ENCODE measurements at regions not wholly inside any gene's neighbourhood (a gene's known extent, or its start where the extent isn't known, plus 50 kb on each side); places are given as distances from the start of the nearest gene placed in this dataset.

- no peak for TF ChIP-seq POLR2A (IDR thresholded peaks at IDR 0.05)
- TF ChIP-seq, protein P1, sequence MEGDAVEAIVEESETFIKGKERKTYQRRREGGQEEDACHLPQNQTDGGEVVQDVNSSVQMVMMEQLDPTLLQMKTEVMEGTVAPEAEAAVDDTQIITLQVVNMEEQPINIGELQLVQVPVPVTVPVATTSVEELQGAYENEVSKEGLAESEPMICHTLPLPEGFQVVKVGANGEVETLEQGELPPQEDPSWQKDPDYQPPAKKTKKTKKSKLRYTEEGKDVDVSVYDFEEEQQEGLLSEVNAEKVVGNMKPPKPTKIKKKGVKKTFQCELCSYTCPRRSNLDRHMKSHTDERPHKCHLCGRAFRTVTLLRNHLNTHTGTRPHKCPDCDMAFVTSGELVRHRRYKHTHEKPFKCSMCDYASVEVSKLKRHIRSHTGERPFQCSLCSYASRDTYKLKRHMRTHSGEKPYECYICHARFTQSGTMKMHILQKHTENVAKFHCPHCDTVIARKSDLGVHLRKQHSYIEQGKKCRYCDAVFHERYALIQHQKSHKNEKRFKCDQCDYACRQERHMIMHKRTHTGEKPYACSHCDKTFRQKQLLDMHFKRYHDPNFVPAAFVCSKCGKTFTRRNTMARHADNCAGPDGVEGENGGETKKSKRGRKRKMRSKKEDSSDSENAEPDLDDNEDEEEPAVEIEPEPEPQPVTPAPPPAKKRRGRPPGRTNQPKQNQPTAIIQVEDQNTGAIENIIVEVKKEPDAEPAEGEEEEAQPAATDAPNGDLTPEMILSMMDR (IDR thresholded peaks at IDR 0.05) = no peak
Observed at GRCh38 chr16:48740964-48741363, 131.0 kb upstream of the N4BP1 start.
